ENCODE measurements at regions not wholly inside any gene's neighbourhood (a gene's known extent, or its start where the extent isn't known, plus 50 kb on each side); places are given as distances from the start of the nearest gene placed in this dataset.

DNA sequence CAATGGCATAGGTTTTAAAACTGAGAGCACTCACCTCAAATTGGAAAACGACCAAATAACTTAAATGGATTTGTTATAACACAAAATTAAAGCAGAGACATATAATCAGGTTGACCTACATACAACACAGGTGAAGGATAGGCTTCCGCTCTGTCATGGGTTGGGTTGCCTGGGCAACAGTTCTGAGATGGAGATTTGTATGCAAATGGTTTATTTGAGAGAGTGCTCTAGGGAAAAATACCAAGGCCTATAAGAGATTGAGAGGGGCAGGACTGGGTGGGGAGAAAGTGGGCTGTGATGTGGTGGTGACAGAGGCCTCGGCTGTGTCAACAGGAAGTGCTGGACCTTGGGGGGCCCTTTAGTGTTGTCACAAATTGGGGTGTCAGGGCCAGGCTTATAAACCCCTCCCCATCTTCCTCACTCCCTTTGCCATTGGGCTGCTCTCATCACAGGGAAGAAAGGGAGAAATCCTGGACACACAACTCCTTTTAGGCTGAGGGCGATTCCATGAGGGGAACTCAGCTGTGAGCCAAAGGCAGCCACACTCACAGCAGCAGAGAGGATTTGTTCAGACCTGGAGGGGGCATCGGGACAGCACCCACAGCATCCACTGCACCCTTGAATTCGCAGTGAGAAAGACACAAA lies 105.4 kb upstream of the LYZL1 start:
- FAIRE-seq = no peak

DNA sequence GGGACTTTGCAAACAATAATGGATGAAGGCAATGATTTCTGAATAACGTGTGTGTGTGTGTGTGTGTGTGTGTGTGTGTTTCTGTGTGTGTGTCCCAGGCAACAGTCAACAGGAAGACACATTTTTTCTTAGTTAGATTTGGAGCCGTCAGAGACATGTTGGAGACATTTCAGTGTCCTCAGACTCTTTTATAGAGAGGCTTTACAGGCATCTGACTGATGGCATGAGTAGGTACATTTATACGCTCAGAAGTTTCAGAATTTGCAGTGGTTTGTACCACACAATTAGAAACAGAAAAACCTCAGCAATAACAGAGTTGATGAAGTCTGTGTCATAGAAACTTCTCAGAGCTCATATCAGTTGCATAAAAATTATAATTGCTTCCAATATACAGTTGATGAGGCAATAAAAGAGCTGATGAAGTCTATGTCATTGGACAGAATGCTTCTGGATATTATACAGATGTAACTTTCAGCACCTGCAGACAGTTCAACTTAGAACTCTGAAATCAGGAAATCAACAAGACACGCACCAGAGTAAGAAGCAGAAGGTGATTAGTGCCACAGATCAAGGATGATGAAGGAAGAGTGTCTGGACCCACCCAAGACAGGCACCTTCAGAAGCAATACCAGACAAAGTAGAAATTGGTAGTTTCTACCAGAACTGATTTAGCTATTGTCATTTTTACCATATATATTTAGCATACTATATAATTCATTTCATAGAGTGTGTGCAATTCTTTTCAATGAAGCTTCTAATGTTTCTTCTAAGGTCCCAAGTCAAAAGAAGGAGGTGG lies 104.5 kb upstream of the LYZL1 start:
- no peak for FAIRE-seq

DNA sequence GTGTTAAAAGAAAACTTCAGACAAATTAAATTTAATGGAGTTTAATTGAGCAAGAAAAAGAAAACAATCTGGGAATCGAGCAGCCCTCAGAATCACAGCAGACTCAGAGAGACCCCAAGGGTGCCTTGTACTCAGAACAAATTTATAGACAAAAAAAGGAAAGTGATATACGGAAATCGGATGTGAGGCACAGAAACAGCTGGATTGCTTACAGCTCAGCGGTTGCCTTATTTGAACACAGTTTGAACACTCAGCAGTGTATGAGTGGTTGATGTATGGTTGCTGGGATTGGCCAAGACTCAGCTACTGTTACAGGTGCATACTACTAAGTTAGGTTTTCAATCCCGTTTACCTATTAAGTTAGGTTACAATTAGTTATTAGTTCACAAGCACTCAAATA lies 103.8 kb upstream of the LYZL1 start:
- no peak for FAIRE-seq

DNA sequence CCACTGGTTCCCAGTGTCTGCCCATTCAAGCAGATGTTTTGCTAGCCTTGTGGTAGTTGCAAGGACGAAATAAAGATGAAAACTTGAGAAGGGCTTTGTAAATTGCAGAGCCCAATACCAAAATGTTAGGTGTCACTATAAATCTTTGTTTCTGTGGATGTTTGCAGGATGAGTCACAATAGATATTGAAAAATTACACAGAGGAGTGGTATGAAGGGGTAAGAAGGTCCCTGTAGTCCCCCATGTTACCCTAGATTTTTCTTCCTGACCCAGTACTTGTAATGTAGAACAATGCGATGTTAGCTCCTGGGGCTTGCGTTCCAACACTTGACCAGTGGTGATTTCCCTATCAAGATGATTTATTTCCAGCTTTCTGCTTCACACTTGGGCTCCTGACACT lies 102.6 kb upstream of the LYZL1 start:
- FAIRE-seq = no peak

DNA sequence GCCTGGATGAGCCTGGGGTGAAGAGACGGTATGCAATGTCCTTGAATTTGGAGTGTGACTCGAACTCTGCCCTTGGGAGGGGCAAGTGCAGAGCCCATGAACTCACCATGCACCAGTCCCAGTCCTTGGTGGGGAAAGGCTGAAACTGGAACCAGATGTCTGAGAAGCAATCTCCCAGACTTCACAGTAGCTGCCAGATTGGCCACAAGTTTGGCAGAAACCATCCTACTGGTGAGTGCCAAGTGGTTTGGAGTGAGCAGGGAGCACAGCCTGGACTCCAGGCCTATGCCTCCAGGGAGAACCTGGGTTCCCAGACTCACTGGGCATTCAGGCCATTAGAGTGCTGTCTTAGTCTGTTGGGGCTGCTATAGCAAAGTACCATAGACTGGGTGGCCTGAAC lies 99.6 kb upstream of the LYZL1 start:
- FAIRE-seq = no peak

DNA sequence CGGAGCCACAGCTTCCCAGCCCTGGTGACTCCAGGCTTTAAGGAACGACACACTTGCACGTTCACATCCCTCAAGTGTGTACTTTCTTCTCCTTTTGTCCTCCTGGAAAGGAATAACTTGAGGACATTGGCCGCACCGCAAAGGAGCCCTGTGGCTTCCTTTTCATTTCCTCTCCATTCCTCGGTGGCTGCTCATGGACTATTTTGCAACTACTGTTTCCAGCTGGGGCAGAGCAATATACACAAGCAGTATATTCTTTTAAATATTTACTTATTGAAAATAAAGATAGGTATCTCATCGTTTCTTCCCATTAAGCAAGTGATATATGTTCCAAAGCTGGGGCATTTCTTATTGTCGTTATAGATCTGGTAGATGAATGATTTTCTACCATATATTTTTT lies 97.2 kb upstream of the LYZL1 start:
- no peak for FAIRE-seq

DNA sequence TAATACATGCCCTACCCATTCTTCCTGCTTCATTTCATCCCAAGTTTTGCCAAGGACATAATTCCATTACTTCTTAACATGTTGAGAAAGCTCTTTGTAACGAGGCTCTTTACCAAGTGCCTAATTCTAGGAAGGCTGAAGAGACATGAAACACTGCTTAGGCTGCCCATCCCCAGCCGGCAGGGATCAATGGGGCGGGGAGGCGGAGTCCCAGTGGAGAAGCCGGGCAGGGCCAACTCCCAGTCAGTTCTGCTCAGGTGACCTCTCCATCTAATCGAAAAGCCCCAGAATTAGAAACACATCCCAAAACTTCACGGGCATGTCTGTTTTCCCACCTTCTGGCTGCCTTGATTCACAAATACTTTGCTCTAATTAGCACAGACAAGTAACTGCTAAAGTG lies 89.5 kb upstream of the LYZL1 start:
- FAIRE-seq = no peak

DNA sequence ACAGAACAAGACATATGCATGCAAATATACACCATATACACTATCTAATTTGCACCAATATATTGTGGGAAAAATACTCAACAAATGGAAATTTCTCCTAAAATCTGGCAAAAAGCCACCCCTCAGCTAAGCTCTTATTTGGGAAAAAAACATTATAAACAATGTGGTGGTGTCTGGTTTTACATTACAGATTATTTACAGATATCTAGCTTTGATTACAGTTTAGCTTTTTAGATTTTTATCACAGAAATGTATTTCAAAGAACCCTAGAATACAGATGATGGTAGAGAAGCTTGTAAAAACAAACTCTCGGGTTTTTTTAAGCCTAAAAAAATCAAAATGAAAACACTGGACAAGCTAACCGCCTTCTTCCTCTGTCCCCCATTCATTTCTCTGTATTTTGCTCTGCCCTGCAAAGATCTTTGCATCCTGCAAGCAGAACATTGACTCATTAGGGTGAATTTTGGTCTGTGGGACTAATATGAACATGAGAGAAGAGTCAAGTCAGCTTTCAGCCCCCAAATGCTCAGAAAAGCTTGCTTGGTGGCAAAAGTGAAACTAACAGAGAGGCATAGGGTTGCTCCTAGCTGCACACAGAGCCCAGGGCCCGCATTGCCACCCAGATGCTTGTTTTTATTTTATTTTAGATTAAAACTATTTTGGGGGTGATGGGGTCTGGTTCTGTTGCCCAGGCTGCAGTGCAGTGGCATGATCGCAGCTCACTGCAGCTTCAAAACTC lies 88.8 kb upstream of the LYZL1 start:
- FAIRE-seq = no peak

DNA sequence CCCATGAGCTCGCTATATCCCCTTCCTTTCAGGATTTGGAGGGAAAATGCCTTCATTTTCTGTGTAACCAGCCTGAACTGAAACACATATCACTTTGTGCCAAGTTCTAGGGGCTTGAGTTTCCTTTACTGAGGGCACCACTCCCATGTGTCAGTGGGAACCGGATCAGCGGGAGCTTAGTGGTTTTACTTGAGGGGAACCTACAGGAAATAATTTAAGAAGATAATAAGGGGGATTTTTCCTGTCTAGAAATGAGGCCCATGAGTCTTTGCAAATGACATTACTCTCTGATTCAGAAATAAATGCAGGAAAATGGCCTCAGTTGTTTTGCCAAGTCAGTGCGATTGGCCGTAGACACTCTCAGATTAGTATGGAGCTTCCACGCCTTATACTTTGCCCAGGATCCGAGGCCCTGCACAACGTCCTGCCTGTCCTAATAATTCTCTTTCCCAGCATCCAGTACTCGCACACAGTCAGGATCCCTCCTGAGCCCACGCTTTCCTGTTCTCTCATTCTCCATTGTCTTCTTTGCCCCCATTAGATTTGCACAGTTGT lies 86.4 kb upstream of the LYZL1 start:
- no peak for FAIRE-seq

DNA sequence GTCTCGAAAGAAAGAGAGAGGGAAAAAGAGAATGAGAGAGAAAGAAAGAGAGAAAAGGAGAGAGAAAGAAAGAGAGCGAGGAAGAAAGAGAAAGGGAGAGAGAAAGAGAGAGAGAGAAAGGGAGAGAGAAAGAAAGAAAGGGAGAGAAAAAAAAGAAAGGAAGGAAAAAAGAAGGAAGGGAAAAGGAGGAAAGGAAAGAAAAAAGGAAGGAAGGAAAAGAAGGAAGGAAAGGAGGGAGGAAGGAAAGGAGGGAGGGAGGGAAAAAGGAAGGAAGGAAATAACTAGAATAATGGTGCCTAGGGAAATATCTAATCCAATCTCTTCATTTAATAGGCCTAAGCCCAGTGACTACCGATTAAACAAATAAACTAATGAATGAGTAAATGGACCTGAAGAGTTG lies 85.4 kb upstream of the LYZL1 start:
- no peak for FAIRE-seq

DNA sequence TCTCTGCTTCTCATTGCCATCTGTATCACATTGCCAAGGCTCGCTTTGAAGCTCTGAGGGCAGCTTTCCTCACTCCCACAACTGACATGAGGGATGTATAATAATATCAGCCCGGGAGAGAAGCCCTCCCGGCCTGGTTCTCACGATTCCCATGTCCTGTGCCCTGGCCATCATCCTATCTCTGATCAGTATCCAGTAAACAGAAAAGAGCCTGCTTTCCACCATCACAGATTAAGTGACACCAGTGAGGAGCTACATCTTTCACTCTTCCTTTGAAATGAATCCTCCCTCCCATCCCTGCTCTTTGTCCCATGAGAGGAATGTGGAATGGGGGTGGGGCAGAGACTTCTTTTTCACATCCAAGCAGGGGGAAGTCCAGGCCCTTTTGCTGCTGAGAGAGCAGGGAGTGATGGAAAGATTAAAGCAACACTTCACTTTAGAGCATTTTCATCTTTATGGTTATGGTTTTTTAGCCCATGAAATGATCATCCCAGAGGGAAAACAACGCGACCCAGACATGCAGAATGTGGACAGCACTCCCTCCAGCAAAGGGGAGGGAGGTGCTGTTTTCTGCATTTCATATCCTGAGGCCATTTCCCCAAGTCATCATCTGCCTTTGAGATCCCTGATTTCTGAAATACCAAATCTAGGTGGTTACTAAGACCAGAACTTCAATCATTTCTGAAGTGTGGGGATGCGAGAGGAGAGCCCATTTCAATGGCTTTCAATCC lies 84.6 kb upstream of the LYZL1 start:
- FAIRE-seq = no peak

DNA sequence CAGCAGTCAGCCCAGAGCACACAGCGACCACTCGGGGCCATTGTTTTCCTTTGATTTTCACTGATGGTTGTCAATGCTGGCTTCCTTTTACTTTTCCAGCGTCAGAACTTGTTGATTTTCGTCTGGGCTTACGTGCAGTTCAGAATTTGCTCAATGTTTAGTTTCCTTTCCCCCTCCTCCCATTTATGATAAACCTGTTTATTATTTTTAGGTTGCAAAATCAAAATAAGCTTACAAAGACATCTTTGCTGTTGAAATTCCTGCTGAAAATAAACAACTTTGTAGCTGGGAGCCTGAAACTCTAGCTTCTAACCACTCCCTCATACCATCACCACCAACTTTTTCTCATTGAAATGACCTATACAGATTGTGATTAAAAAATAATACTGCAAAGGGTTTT lies 83.1 kb upstream of the LYZL1 start:
- FAIRE-seq = no peak

DNA sequence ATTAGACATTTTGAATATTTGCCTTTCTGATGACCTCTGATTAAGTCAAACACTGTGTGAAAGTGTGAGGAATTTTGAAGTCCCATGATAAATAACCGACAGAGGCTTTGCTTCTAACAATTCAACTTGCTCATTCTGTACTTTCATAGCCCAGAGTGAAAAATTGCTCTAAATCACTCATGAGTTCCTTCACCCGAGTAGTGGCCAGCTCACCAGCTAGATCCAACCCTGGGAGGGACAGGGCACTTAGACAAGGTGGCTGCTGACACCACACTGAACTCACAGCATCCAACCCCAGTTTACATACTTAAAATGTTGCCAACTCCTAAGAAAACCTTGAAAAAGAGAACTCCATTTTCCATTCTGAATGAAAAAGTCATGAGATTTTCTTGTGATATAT lies 80.0 kb upstream of the LYZL1 start:
- FAIRE-seq = no peak

DNA sequence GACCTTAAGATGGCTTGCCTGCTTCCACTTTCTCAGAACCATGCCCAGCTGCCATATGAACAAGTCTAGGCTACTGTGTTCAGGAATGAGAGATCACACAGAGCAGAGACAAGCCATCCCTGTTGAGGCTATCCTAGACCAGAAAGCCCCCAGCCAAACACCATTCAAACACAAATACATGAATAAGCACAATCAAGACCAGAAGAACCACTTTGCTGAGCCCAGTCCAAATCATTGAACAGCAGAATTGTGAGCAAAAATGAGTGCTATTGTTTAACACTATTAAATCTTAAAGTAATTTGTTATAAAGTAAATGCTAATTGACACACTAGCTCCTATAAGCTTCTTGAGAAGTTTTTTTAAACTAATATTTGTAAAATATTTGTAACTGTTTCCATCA lies 79.0 kb upstream of the LYZL1 start:
- no peak for FAIRE-seq

DNA sequence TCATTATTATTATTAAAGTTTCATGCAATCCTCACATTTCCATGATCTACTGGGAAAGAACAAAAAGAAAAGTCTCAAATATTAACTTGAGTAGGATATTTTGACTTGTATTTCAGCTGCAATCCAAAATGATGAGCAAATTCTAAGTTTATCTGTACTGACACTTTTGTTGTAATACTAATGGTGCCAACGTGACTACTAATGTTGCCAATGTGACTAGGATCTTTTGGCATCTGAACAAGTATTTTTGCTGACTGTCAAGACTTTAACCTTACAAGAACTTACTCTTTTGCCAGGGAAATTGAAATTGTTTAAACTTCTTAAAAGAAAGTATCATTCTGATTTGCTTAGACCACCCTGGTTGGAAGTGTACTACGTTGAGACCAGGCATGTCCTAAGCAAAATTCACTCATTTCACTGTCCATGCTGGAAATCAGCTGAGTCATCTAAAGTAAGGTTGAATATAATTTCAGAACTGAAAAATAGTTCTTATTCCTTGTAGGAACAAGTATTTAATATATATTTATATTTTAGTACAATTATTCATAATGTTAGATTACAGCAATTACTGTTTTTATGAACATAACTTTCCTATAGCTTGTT lies 78.5 kb upstream of the LYZL1 start:
- no peak for FAIRE-seq

DNA sequence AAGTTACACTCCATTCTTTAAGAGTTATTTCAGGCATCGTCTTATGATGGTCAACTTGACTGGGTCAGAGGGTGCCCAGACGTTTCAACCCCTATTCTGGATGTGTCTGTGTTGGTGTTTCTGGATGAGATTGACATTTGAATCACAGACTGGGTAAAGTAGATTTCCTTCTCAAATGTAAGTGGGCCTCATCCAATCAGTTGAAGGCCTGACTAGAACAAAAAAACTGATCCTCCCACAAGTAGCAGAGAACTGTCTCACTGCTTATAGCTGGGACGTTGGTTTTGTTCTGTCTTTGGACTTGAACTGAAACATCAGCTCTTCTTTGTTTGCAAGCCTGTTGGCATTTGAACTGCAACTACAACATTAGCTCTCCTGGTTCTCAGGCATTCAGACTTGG lies 76.3 kb upstream of the LYZL1 start:
- no peak for FAIRE-seq

DNA sequence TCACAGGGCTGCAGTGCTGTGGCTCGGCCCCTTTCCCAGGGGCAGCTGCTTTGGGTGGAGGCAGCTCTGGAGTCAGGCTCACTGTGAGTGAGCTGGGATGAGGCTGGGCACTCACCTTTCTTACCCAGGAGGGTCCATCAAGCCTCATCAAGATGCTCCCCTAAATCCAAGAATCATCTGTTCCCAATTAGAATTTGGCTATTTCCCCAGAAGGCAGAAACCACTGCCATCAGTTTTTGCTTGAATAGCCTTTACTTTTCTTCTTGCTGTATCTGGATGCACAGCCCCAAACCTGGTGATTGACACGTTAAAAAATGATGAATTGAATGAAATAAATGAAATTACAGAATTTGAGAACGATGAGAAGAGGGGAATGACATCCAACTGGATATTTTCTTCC lies 74.3 kb upstream of the LYZL1 start:
- FAIRE-seq = no peak

DNA sequence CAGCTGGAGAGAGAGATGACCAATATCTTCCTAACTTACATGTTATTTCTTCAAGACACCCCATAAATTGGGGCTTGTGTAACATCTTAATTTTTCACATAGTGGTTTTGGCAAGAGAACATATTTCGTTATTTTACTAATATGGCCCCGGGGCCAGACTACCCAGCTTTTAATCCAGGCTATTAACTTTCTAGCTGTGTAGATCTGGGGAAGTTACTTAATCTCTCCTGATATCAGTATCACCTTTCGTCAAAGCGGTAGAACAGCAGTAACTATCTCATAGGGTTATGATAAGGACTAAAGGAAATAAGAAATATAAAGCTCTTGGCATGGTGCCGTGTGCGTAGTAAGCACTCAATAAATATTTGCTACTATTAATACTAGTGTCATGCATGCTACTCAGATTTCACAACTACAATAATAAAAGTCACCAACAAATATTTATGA lies 71.6 kb upstream of the LYZL1 start:
- no peak for FAIRE-seq

DNA sequence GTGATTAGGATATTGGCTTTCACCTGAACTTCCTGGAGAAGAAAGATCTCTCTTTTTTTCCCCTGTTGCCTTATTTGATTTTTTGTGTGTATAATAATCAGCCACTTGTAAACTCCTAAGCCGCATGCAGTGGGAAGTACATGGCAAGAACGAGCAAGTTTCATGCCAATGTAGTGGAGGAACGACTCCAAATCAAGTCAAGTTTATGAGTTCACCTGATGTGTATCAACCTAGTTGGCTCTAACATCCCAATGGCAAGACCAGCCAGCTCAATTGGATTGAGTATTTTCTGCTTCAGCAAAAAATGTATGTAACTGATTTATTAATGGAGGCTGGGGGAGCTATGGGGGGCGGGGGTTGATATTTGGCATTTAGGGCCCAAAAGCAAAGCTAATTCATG lies 65.5 kb upstream of the LYZL1 start:
- no peak for FAIRE-seq

DNA sequence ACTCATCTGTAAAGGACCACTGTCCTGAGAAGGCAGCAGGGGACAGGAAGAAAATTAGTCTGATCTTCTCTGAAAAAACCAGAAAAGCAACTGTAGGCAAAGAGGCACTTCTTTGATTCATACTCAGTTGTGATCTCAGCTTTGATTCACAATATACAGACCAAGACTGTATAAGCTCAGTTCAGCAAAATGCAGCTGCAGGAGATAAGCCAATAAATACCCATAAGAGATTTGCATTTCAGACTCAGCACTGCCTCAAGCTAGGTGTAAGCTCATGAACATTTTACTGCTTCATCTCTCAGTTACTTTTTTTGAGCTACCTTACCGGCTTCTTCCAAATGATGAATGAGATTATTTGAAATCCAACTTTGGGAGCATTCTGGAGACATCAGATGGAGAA lies 64.2 kb upstream of the LYZL1 start:
- no peak for FAIRE-seq

DNA sequence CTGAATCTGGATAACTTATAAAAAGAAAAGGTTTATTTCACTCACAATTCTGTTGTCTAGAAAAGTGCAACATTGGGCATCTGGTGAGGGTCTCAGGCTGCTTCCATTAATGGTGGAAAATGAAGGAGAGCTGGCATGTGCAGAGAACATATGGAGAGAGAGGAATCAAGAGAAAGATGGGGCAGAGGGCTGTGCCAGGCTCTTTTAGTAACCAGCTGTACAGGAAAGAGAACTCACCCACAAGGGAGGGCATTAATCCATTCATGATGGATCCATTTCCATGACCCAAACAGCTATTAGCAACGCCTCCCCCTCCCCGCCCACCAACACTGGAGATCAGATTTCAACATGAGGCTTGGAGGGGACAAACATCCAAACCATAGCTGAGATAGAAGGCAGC lies 61.7 kb upstream of the LYZL1 start:
- no peak for FAIRE-seq

DNA sequence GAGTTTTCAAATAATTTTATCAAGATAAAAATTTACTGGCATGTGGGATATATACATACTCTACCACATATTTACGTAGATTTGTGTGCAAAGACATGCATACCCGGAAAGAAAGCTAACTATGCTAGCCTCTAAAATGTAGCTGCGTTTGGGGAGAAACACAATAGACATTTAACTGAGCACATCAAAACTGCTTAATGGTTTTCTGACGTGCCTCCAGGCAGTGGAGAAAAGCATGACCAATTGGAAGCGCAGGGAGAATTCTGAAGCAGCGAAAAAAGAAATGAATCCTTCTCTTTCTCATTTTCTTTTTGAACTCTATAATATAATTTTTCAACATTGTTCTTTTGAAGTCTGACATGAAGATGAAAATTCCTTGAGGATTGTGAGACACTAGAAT lies 60.3 kb upstream of the LYZL1 start:
- no peak for FAIRE-seq

DNA sequence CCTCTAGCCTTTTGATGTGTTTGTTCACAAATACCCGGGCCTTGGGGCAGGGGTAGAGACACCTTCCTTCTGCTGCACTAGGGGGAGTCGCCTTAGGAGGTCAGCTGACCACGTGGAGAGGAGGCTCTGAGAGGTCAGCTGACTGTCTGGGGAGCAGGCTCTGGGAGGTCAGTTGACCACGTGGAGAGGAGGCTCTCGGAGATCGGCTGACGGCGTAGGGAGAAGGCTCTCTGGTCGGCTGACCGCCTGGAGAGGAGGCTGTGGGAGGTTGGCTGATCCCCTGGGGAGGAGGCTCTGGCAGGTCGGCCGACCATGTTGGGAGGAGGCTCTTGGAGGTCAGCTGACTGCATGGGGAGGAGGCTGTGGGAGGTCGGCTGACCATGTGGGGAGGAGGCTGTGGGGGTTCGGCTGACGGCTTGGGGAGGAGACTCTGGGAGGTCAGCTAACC lies 59.6 kb upstream of the LYZL1 start:
- no peak for FAIRE-seq
